Stimulated activated CD4-positive, alpha-beta T cell treated with anti-CD3 and anti-CD28 coated beads, Interleukin-4, amount 100 ng/mL, for 1 hour (primary cell): ENCODE measurements at regions not wholly inside any gene's neighbourhood (a gene's known extent, or its start where the extent isn't known, plus 50 kb on each side); places are given as distances from the start of the nearest gene placed in this dataset.

ENCODE experiments used
- DNase-seq: peaks from one replicate; pipeline ENCODE4 v3.0.0-alpha.2; 2020

DNA sequence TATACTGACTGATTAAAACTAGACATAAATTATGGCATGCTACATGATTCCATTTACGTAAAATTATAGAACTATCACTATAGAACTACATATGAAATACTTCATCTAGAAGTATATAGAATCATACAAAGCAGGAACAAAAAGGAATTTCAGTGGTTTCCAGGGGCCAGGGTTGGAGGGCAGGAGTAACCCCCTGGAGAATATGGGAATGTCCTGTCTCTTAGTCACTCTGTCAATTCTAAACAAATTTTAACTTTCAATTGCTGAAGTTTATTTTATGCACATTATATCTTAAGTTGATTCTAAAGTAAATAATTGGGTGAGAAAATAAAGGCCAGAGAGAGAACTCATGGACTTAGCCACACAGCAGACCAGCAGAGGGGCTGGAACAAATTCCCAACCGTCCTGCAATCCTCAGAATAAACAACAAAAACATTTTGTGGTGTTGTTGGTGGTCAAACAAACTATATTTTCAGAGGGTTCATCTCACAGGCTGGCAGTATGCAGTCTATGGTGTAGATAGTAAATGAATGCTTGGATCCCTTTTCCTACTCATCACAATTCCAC, 476.9 kb upstream of the SLIT2 start:
- DNase-seq, result no peak

DNA sequence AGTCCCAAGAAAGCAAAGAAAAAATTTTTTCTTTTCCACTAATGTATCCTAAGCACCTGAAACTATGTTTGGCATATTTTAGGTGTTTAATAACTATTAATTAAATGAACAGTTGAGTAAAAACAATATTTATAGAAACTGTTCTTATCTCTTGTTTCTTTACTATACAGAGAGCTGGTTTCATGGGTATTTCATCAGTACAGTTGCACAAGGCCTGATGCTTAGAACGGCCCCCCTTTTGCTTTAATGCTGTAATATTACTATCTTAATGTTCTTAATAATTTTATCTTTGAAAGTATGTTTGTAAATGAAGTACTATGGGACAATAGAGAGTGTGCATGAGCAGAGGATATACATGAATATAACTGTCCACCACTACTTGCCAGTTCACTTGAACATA, 479.1 kb upstream of the SLIT2 start:
- DNase-seq, result no peak

DNA sequence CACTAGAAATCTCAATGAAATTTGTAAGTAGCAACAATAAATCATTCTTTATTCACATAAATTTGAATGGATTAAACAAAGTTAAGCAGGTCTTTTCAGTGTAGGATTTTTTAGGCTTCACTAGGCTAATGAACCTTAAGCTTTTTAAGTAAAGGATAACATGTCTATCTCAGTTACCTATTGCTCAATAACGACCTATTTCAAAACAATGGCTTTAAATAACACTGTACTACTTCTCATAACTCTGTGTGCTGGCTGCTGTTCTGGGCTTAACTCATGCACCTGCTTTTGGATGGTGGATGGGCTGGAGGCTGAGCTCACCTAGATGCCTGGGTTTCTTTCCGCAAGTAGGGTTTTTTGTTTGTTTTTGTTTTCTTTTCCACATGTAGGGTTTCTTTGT, 495.0 kb upstream of the SLIT2 start:
- DNase-seq, result no peak

DNA sequence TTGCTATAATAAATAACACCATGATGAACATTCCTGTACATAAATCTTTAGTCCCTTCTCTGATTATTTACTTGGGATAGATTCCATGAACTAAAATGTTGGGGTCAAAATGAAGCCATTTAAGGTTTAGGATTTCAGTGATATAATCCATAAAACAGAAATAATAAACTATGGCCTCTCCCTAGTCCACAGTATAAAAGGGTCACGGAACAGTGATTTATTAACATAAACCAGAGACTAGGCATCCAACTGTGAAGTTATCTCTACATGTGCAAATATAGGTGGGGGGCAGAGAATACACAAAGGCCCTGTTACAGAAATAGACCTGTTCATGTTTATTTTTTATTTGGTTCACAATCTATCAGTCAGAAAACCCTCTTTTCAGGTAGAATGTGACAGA, 499.1 kb upstream of the SLIT2 start:
- DNase-seq, result no peak

DNA sequence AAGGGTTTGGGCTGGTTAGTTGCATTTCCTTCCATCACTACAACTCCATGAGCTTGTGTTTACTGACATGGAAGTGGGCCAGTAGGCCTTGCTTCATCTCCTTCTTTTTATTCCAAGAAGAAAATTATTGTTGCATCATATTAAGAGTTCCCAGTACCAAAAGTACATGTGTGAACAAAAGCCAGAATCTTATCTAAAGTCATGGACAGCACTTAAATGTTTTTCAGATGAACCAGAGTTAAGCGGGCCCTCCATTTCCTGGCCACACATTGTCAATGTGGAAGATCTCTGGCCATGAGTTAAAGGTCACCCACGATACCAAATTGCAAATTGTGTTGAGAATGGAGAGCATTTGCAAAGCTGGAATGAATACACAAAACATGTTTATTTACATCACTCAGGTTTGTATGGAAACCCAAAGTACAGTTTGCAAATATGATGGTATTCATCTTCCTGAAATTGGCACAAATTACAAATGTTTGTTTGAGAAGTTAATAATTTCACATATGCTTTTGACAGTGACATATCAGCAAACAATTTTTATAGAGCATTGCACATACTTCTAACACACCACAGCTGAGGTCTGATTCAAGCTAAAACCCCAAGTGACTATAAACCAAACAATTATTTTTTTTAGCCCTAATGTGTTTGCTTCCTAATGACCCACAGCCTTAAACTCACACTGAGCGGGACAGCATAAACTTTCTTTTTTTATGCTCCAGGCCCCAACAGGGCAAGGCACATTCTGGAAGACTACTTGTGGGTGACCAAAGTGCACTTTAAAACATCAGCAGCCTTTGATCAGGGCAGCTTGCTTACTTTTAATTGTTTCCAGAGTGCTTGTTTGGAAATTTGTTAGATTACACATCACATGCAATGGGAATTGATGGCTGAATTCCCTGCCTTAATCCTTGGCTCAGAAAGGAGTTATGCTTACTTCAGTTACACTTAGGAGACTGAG, 502.9 kb upstream of the SLIT2 start:
- DNase-seq, result no peak

DNA sequence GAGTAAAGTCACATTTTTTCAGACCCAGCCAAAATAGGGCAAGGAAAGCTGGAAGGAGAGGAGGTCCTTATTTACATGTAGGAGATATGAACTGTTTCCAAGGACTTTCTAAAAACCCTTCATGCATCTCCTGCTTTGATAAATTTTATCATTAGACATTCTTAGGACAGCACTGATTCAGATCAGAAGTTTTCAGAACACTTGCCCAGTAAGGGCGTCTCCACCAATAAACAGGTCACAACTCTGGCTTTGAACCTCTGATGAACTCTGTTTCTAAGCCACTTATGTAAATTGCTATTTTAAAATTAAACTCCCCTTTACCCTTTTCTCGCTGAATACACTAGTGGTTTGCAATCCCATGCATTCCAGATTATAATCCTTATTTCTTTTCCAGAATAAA, 505.3 kb upstream of the SLIT2 start:
- DNase-seq, result no peak

DNA sequence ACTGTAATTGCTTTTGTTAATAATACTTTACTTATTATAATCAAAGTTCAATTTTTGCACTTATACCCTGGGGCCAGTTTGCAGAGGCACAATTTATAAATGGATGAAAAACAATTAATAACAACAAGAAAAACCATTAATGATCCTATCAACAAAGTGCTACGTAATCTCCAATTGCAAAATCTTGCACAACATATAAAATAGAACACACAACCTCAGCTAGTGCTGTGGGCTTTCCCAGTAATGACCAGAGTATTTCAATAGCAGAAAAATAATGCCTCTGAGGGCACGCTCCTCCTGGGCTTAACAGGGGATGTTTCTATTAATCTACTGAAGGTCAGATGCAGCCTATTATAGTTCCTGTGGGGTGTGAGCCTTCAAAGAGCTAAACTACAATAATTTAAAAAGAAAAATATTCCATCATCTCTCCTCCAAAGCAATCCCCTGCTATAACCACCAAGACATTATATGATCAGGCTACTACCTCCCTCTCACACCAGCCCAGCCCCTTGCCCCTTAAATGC, 508.5 kb upstream of the SLIT2 start:
- DNase-seq, result no peak

DNA sequence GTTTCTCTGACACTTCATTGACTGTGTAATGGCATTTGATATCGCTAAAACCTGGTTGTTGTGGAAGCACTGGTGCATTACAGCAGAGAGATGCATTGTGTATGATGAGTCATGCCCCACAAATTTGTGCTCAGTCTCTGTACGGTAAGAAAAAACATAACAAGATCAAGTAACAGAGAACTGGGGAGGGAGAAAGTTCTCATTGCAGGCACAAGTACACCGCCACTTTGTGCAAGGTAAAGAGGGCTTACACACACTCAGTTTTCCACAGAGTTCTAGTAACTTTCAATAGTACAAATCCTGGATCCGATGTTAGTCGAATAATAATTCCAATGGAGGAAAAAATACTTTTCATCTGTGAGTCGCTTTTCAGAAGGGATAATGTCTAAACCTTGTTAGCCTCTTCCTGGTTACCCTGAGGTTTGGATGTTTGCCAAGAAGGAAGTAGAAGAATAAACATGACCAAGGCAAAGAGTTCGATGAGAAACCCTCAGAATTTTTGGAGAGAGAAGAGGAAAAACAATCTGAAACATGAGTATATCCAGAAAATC, 512.5 kb upstream of the SLIT2 start:
- DNase-seq, result no peak

DNA sequence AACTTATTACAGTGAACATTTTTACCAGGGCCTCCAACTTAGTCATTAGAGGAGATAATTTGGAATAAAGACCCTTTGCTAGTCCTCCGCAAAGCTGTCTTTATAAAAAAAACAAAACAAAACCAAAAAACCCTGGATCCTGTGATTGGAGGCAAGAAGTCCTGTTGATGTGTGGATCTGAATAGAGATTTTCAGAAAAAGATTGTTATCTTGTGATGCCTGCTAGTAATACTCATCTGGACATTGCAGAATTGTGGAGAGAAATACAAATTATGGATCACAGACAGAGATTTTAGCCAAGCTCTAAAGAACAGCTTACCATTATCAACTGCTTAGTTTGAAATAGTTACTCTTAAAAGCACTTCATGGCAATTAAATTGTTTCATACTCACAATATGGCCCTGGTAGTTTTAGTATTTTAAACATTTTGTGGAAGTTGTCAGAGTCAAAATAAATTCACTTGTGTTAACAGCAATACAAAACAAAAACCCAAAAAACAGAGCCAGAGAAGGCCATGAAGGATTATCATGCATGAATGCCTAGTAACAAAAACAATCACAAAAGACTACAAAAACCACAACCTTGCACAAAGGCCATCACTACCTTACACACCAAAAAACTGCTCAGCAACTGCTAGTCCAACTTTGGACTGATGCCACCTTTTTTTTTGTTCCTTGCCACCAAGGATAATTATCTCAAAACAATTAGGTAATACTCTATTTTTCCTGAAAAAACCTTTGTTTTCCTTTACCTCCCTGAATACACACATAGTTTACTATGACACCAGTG, 514.5 kb upstream of the SLIT2 start:
- DNase-seq, result no peak

DNA sequence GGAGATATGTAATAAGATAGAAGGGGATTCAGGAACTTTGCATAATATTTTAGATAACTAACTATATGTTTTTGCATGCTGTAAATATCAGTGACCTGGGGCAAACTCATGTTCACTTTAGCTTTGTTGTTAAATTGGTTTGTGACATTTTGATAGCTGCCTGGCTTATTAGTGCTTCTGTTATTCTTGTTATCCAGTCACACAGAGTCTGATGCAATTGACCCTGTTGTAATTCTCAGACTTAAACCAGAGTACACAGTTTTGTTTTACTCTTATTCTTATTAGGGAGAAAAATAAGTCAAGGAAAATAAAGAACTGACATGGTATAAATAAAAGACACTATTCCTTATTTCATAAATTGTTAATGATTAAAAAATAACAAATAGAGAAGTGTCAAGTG, 516.7 kb upstream of the SLIT2 start:
- DNase-seq, result no peak

DNA sequence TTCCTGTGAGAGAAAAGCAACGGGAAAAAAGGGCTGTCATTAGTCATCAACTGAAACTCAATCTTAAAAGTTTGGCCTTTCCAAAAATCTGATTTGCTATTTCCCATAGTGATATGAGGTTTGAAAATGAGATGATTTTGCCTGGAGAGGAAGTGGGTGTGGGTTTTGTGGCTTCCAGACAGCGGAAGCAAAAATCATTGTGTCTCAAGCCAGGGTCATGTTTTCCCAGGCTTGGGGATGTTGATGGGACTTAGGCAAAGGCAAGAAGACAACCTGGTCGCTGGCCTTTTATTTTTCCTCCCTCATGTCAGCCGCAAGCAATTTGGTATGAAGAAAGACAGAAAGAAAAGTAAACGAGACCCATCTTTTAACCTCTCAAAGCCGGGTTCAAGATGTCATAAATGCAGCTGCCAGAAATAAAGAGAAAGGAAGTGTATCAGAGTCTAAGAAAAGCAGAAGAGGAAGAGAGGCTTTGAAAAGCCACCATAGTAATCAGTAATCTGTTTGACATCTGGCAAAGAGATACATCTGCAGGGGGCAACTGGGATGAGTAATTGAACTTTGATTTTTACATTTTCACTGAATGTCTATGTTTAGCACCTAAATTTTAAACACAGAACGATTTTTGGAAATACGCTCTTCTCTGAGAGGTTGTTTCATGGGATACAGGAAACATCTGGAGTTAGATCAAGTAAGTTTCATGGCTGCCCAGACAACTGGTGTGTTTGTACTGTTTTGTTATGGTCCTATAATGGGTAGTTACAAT, 521.6 kb upstream of the SLIT2 start:
- no peak for DNase-seq

DNA sequence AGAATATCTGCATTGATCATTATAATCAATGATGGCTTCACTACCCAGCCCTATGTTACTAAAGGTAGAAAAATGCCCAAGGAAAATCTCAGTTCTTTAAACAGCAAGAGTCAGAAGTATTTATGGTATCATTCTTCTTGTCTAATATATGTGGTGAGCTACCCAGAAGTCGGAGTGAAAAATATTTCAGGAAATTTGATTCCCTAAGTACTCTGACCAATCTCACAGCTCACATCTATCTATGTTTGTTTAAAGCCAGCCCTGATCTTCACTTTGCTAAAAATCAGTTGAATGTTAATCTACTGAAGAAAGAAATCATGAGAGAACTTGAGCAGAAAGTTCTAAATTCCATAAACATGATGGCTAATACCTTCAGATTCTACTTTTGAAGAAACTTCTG, 522.9 kb upstream of the SLIT2 start:
- no peak for DNase-seq

DNA sequence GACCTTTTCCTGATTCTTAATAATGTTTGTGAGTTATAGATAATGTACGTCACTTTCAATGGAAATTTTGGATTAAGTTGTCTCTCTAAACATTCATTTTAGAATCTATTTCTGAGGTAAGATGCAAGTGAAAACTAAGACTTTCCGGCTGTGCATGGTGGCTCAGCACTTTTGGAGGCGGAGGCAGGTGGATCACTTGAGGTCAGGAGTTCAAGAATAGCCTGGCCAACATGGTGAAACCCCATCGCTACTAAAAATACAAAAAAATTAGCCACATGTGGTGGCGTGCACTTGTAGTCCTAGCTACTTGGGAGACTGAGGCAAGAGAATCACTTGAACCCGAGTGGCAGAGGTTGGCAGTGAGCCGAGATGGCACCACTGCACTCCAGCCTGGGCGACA, 524.6 kb upstream of the SLIT2 start:
- DNase-seq, result no peak

DNA sequence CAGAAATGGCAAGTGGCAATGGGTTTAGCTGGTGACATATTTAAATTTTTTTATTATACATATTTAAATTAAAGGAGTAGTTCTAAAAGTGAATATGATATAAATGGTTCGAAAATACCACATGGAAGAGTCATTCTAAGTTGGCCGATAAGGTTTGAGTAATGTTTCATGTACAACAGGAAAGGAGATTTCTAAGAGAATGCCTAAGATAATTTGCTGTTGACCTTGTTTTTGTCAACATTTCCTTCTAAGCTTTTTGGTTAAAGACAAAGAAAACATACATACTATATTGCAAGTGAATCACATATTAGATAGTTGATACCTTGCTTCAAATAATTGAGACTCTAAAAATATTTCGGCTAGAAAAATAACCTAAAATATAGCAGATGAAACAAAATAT, 526.6 kb upstream of the SLIT2 start:
- DNase-seq, result no peak

DNA sequence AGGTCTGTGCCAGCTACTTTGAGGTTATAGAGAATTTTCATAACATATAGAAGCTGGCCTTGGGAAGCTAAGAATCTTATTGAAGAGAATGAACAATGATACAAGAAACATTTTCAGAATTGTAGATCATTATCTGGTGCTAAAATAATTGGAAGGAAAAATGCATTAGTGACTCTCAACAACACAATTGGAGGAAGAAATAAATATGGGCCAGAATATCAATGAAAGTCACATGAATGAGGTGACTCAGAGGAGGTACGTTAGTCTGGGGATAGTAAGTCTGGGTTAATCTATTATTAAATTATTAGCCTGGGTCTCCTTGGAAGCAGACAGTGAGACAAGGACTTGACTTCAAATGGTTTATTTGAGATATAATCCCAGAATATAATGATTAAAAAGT, 529.3 kb upstream of the SLIT2 start:
- DNase-seq, result no peak

DNA sequence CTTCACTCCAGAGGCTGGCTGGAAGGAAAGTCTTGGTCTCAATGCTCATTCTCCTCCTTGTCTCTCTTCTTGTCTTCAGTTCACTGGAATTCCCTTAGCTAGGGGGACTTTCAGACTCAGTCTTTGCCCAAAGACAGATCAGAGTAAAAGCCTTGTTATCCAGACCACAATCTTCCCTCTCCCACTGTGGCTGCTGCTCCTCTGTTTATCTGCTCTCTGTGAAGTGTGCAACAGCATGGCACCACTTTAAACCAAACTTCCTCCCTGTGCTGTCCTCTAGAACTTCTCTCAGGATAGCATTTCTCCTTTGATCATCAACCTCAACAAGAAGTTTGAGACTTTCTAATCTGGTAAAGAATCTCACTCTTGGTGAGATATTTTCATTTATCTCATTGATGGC, 530.1 kb upstream of the SLIT2 start:
- no peak for DNase-seq

DNA sequence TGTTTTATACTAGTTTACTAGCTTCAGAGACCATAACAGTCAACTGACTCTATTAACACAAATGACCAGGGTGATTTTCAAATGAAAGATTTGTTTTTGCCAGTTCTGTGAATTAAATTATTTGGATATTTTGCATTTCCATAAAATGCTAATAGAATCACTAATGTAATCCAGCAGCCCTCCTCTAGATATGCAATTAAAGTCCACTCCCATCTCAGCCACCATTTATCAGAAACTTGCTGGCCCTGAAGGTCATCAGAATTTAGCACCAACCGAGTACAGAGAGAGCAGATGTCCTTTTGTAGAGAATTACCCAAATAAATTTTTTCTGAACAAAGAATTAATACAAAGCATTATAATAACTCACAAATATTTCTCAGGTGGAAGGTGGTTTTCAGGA, 531.1 kb upstream of the SLIT2 start:
- DNase-seq, result no peak

DNA sequence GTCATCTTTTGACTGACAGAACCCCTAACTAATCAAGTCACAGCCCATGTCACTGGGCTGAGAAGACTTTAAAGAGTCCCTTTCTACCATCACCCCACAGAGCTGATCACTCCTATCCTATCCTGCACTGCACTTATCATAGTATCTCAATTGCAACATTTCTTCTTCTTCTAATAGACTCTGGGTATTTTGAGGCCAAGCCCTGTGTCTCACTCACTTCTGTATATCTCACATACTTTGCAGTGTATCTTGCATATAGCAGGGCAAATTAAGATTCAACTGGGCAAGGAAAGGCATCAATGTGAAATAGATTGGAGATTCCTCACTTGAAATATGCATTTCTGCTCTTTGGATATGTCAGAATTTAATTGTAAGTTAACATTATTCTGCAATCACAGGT, 531.5 kb upstream of the SLIT2 start:
- DNase-seq, result no peak

DNA sequence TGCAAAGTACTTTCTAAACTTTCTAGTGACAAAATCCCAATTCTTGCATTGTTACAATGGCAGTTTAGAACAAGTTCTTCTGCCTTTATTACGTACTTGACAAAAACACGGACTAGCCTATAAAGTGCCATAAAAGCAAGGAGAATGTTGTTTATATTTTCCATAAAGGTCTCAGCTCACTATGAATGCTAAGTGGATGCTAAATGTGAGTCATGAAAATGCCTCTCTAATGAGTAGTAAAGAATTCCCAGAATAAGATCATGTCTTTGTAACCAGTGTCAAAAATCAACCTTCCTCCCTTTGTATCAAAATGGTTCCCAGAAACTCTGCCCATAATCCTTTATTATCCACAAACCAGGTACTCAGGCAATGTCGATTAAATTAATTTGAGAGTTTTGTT, 539.8 kb upstream of the SLIT2 start:
- DNase-seq, result no peak

DNA sequence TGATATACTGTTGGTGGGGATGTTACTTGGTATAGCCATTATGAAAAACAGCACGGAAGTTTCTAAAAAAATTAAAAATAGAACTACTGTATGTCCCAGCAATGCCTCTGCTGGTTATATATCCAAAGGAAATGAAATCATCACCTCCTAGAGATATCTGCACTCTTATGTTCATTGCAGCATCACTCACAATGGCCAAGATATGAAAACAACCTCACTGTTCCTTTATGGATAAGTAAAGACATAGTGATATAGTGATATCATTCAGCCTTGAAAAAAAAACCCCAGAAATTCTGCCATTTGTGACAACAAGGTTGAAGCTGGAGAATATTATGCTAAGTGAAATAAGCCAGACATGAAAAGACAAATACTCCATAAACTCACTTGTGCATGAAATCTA, 543.8 kb upstream of the SLIT2 start:
- no peak for DNase-seq

DNA sequence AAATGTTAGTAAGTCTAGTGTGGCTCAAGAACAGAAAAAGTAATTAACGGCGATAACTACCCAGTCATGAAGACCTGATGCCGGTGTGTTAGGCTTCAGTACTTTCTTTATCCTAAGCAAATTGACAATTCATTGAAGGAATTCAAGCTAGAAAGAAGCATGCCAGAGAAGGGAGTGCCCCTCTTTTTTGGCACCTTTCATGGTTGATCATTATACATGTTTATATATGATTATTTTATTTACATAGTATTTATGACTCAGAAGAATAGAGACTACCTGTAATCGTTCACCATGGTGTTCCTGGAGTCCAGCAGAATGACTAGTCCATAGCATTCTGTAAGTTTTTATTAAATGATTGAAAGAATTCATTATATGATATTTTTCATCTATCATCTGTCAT, 548.3 kb upstream of the SLIT2 start:
- no peak for DNase-seq

DNA sequence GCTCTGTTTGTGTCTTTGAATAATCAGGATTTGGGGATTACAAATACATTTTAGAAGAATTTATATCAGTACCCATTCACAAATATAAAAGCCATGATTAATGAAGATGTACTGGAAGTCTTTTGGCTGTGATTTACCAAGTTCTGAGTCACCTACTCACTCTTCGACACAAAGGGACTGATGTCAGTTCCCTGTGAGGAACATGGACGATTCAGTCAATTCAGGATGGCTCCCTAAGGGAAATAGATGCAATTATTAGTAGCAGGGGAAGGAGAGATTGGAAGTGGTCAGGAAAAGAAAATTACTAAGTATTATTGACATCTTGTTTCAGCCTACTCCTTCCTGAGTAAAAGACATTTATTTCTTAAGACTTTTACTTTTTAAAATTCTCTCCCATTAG, 550.7 kb upstream of the SLIT2 start:
- DNase-seq, result no peak

DNA sequence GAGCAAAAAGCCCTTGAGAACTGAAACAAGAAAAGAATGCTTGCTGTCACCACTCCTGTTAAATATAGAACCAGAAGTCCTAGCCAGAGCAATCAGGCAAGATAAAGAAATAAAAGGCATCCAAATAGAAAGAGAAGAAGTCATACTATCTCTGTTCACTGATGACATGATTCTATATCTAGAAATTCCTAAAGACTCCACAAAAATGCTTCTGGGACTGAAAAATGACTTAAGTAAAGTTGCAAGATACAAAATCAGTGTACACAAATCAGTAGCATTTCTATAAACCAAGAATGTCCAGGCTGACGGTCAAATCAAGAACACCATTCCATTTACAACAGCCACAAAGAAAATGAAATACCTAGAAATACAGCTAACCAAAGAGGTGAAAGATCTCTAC, 552.7 kb upstream of the SLIT2 start:
- DNase-seq, result no peak
